Transverse colon (tissue), 4 donors: ENCODE measurements at regions not wholly inside any gene's neighbourhood (a gene's known extent, or its start where the extent isn't known, plus 50 kb on each side); places are given as distances from the start of the nearest gene placed in this dataset.

Source experiments
- DNase-seq: peaks from one replicate; pipeline ENCODE4 v3.0.0-alpha.2; 2019
- H3K27ac ChIP-seq, 4 donors: fragments of 200-600 bp; sonication (generic); 2 replicates each; pipeline ENCODE4 v1.5.1; 2016 to 2018; ENCODE audit warnings: inconsistent platforms in 4 of 4
- H3K27me3 ChIP-seq: fragments of 200-600 bp; sonication (generic); 2 replicates; pipeline ENCODE4 v1.5.1; 2017; ENCODE audit warnings: inconsistent platforms
- H3K36me3 ChIP-seq, 4 donors: fragments of 200-600 bp; sonication (generic); 2 replicates each; pipeline ENCODE4 v1.5.1; 2017 to 2019; ENCODE audit warnings: inconsistent platforms in 4 of 4
- H3K4me1 ChIP-seq, 4 donors: fragments of 200-600 bp; sonication (generic); 2 replicates each; pipeline ENCODE4 v1.5.1; 2017 to 2020; ENCODE audit warnings: inconsistent platforms in 4 of 4
- H3K4me3 ChIP-seq, 4 donors: fragments of 200-600 bp; sonication (generic); 1 replicate in 1 of 4; 2 replicates in 3 of 4; pipeline versions ENCODE4 v1.5.1 to v1.6.1; 2017 to 2019; ENCODE audit warnings: inconsistent platforms in 4 of 4
- H3K9me3 ChIP-seq, 2 donors: fragments of 200-600 bp; sonication (generic); 2 replicates each; pipeline ENCODE4 v1.5.1; 2017 to 2019; ENCODE audit warnings: inconsistent platforms in 2 of 2
- EP300 ChIP-seq: sonication (generic); formaldehyde crosslinking; IDR thresholded peaks from one replicate; pipeline ENCODE4 v1.6.1; 2017; ENCODE audit warnings: antibody characterized with exemption, low read depth
- POLR2A ChIP-seq: fragments of 450-650 bp; IDR thresholded peaks from one replicate; pipeline ENCODE4 v1.6.1; 2016; ENCODE audit warnings: antibody characterized with exemption, mild to moderate bottlenecking, moderate library complexity
- POLR2AphosphoS5 ChIP-seq, 3 donors: sonication (generic); formaldehyde crosslinking; IDR thresholded peaks; one replicate each; pipeline ENCODE4 v1.6.1; 2016; ENCODE audit warnings: antibody characterized with exemption in 3 of 3
- WGBS, 2 donors: methylation state at CpG; one replicate each; pipeline ENCODE4 v1.1.5; 2018; ENCODE audit warnings: low coverage in 1 of 2; 5-methylcytosine and 5-hydroxymethylcytosine counted together
- in situ Hi-C, 4 donors: fragments of 200-750 bp; cut with MboI; loops; one replicate each; pipeline versions ENCODE4 v1.15.0 to v1.15.1; 2017; ENCODE audit warnings: low sequenced_read_pairs in 3 of 4, low pct_ligation_motif_present in 1 of 4, low pct_unique_long_range_greater_than_20kb in 1 of 4
- intact Hi-C: fragments of 100-400 bp; cut with DNase I; formaldehyde crosslinking; loops from one replicate; pipeline ENCODE4 v1.15.1; 2023; ENCODE audit warnings: low total_unique reads
- TF ChIP-seq, protein P1 (sequence below), 5 experiments: fragments of 200-600 bp in 3 of 5; fragments of 450-650 bp in 2 of 5; sonication (generic) in 3 of 5; IDR thresholded peaks; 1 replicate in 2 of 5; 2 replicates in 3 of 5; pipeline ENCODE4 v1.5.1; 2016 to 2017; ENCODE audit warnings: antibody characterized with exemption in 5 of 5, inconsistent platforms in 3 of 5, mild to moderate bottlenecking in 2 of 5, moderate library complexity in 1 of 5

DNA sequence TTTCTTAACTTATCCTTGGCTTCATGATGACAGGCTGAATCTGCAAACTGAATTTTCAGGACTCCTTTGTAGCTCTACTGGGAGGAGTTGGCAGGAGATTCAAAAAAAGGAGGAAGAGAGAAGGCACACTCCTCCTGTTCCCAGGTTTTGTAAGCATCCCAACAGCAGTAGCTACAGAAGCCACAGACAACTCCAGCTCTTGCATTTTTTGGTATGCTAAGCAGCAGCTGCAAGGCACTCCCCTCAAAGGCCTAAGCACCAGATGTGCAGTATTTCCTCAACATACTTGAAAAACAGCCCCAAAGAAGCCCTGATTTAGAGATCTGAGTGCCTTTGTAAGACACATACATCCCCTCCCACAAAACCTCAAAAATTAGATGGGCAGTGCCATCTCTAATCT, 328.6 kb upstream of the SYNCRIP start:
- DNase-seq: no peak
- H3K4me1 ChIP-seq: no peaks in the 10 kb centered on the region
- H3K27me3 ChIP-seq: no peaks in the 10 kb centered on the region
- no peak for TF ChIP-seq POLR2A
- TF ChIP-seq, protein P1, sequence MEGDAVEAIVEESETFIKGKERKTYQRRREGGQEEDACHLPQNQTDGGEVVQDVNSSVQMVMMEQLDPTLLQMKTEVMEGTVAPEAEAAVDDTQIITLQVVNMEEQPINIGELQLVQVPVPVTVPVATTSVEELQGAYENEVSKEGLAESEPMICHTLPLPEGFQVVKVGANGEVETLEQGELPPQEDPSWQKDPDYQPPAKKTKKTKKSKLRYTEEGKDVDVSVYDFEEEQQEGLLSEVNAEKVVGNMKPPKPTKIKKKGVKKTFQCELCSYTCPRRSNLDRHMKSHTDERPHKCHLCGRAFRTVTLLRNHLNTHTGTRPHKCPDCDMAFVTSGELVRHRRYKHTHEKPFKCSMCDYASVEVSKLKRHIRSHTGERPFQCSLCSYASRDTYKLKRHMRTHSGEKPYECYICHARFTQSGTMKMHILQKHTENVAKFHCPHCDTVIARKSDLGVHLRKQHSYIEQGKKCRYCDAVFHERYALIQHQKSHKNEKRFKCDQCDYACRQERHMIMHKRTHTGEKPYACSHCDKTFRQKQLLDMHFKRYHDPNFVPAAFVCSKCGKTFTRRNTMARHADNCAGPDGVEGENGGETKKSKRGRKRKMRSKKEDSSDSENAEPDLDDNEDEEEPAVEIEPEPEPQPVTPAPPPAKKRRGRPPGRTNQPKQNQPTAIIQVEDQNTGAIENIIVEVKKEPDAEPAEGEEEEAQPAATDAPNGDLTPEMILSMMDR (IDR thresholded peaks at IDR 0.05): no peak
- TF ChIP-seq EP300: no peak
- no peak for TF ChIP-seq POLR2AphosphoS5 (IDR thresholded peaks at IDR 0.05)
- in situ Hi-C loops (no loop called here), intact Hi-C loops (no loop called here)
- no peaks in the 10 kb centered on the region for H3K9me3 ChIP-seq
- no peak overlapping the region for H3K27ac ChIP-seq
- H3K4me3 ChIP-seq: no peak overlapping the region
- no peaks in the 10 kb centered on the region for H3K36me3 ChIP-seq

DNA sequence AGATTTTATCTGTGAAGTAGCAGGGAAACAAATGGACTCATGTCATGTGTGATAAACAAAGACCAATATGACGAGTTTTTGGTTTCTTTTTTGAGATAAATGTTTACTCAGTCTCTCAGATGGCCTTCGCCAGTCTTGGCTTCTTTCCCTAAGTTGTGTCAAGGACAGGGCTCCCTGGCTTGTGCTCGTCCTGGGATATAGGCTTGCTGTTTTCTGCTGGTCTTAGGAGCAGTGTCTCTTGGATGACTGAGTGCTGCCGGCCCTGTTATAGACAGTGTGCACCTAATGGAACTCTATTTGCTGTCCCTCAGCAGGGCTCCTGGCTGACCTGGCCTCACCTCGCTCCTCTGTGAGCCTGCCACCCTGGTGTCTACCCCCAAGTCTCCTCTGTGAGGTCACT, 324.1 kb upstream of the SYNCRIP start:
- no peaks in the 10 kb centered on the region for H3K36me3 ChIP-seq
- no peak overlapping the region for H3K27ac ChIP-seq
- in situ Hi-C loops (no loop called here), intact Hi-C loops (no loop called here)
- TF ChIP-seq, protein P1 (IDR thresholded peaks at IDR 0.05): no peak
- TF ChIP-seq EP300 (no peak), POLR2A (no peak), POLR2AphosphoS5 (IDR thresholded peaks at IDR 0.05) (no peak)
- H3K9me3 ChIP-seq: no peaks in the 10 kb centered on the region
- 29 to 35% methylated on average over 4 to 5 of the region's 5 CpGs for WGBS, 2 donors
- no peak overlapping the region for H3K4me3 ChIP-seq
- H3K27me3 ChIP-seq: no peaks in the 10 kb centered on the region
- no peak for DNase-seq
- no peaks in the 10 kb centered on the region for H3K4me1 ChIP-seq

DNA sequence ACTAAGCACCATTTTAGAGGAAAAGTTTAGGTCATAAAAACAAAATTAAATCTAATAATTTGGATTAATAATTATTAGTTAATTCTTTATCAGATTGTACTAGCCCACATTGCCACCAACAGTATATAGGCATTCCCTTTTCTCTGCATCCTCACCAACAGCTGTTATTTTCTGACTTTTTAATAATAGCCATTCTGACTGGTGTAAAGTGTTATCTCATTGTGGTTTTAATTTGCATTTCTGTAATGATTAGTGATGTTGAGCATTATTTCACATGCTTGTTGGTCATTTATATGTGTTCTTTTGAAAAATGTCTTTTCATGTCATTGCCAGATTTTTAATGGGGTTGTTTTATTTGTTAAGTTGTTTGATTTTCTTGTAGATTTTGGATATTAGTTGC, 319.1 kb upstream of the SYNCRIP start:
- Histone ChIP-seq H3K4me1 (no peaks in the 10 kb centered on the region), H3K27ac (no peak overlapping the region), H3K9me3 (no peaks in the 10 kb centered on the region), H3K27me3 (no peaks in the 10 kb centered on the region), H3K4me3 (no peak overlapping the region), H3K36me3 (no peaks in the 10 kb centered on the region)
- no peak for TF ChIP-seq EP300
- intact Hi-C loops: no loop called here
- in situ Hi-C loops: no loop called here
- no peak for DNase-seq

DNA sequence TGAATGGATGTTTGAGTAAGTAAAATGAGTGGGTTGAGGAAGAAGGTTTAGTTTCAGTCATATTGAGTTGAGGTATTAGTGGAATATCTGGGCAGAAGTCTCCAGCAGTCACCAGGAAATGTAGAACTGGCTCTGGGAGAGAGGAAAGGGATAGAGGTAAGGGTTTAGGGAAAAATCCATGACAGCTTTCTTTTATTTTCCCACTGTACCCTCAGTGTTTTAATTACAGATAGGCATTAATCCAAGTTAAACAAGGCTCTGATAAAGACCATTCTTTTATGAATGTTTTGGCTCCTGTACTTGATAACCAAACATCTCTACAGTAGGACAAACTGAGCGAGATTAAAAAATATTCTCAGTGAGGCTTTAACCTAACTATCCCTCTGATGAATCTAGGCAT, 318.4 kb upstream of the SYNCRIP start:
- H3K36me3 ChIP-seq: no peaks in the 10 kb centered on the region
- DNase-seq: no peak
- WGBS, 2 donors: 42 to 52% methylated on average over 1 of the region's 1 CpG
- no peak overlapping the region for H3K27ac ChIP-seq
- in situ Hi-C loops: no loop called here
- no peak overlapping the region for H3K4me3 ChIP-seq
- H3K9me3 ChIP-seq: no peaks in the 10 kb centered on the region
- H3K4me1 ChIP-seq: no peaks in the 10 kb centered on the region
- TF ChIP-seq POLR2A (no peak), EP300 (no peak), POLR2AphosphoS5 (IDR thresholded peaks at IDR 0.05) (no peak)
- TF ChIP-seq, protein P1 (IDR thresholded peaks at IDR 0.05): no peak
- no peaks in the 10 kb centered on the region for H3K27me3 ChIP-seq
- intact Hi-C loops: no loop called here

DNA sequence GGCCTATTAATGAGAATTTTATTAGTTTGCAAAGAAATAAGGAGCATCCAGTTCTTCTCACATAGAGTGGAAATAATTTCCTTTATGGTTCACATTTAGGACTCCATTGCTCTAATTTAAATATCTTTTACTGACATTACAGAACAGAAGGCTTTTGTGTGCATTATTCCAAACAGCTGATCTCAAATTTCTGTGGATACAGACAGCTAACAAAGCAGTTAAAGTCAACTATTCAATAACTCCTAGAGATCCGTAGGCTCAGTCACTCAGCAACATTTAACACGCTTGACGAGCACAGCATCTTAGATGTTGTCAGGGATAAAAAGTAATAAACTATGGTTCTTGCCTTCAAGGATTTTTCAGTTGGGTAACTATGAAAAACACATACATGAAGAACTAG, 305.8 kb upstream of the SYNCRIP start:
- no peaks in the 10 kb centered on the region for H3K4me1 ChIP-seq
- H3K4me3 ChIP-seq: no peak overlapping the region
- intact Hi-C loops (no loop called here), in situ Hi-C loops (no loop called here)
- no peaks in the 10 kb centered on the region for H3K9me3 ChIP-seq
- WGBS, 2 donors: 73 to 93% methylated on average over 2 to 3 of the region's 3 CpGs
- DNase-seq: no peak
- TF ChIP-seq, protein P1 (IDR thresholded peaks at IDR 0.05): no peak
- TF ChIP-seq POLR2AphosphoS5 (IDR thresholded peaks at IDR 0.05): no peak
- no peak for TF ChIP-seq EP300
- no peak for TF ChIP-seq POLR2A
- H3K27me3 ChIP-seq: no peaks in the 10 kb centered on the region
- H3K27ac ChIP-seq: no peak overlapping the region
- H3K36me3 ChIP-seq: no peaks in the 10 kb centered on the region
